Fibroblast of skin of right quadriceps (primary cell): ENCODE measurements at regions not wholly inside any gene's neighbourhood (a gene's known extent, or its start where the extent isn't known, plus 50 kb on each side); places are given as distances from the start of the nearest gene placed in this dataset.
A peak's percentile ranks its signal among the peaks of the same experiment; 100 is the strongest.

Experiments used
- DNase-seq: peaks from one replicate; pipeline ENCODE4 v3.0.0-alpha.2; 2013

GRCh38 chr13:90116121-90116520, 1231.4 kb upstream of the MIR17HG start:
- no peak for DNase-seq

GRCh38 chr13:90118467-90119071, 1228.9 kb upstream of the MIR17HG start:
- no peak for DNase-seq

- DNase-seq, result no peak
Observed at GRCh38 chr13:90120026-90120425, 1227.5 kb upstream of the MIR17HG start.

GRCh38 chr13:90121784-90122183, 1225.7 kb upstream of the MIR17HG start:
- DNase-seq, result no peak

GRCh38 chr13:90122531-90122930, 1225.0 kb upstream of the MIR17HG start:
- no peak for DNase-seq

GRCh38 chr13:90135558-90135957, 1211.9 kb upstream of the MIR17HG start:
- no peak for DNase-seq

GRCh38 chr13:90142251-90142650, 1205.2 kb upstream of the MIR17HG start:
- DNase-seq, result no peak

- no peak for DNase-seq
Observed at GRCh38 chr13:90154311-90154960, 1193.1 kb upstream of the MIR17HG start.

- DNase-seq, result no peak
Observed at GRCh38 chr13:90156390-90156789, 1191.1 kb upstream of the MIR17HG start.

GRCh38 chr13:90168953-90169352, 1178.5 kb upstream of the MIR17HG start:
- DNase-seq, result no peak

- DNase-seq, result no peak
Observed at GRCh38 chr13:90170208-90170607, 1177.3 kb upstream of the MIR17HG start.

- peak; percentile 5 for DNase-seq
Observed at GRCh38 chr13:90171649-90172048, 1175.8 kb upstream of the MIR17HG start.

GRCh38 chr13:90177512-90177911, 1170.0 kb upstream of the MIR17HG start:
- no peak for DNase-seq

GRCh38 chr13:90184355-90184754, 1163.1 kb upstream of the MIR17HG start:
- no peak for DNase-seq

GRCh38 chr13:90185734-90186133, 1161.8 kb upstream of the MIR17HG start:
- no peak for DNase-seq

GRCh38 chr13:90187478-90188350, 1159.8 kb upstream of the MIR17HG start:
- DNase-seq, result no peak

GRCh38 chr13:90188351-90188636, 1159.2 kb upstream of the MIR17HG start:
- no peak for DNase-seq

- DNase-seq, result peak; percentile 10
Observed at GRCh38 chr13:90197722-90198121, 1149.8 kb upstream of the MIR17HG start.

GRCh38 chr13:90201202-90201601, 1146.3 kb upstream of the MIR17HG start:
- DNase-seq, result peak; percentile 51

GRCh38 chr13:90201676-90202460, 1145.6 kb upstream of the MIR17HG start:
- DNase-seq, result peak; percentile 13

GRCh38 chr13:90205081-90205480, 1142.4 kb upstream of the MIR17HG start:
- no peak for DNase-seq

- no peak for DNase-seq
Observed at GRCh38 chr13:90205911-90206310, 1141.6 kb upstream of the MIR17HG start.

GRCh38 chr13:90217275-90217674, 1130.2 kb upstream of the MIR17HG start:
- no peak for DNase-seq
